SK-N-SH (cell line): ENCODE measurements at regions not wholly inside any gene's neighbourhood (a gene's known extent, or its start where the extent isn't known, plus 50 kb on each side); places are given as distances from the start of the nearest gene placed in this dataset.

Experiments
- CHD2 ChIP-seq: fragments of 150-350 bp; IDR thresholded peaks from 2 replicates; pipeline ENCODE4 v1.6.1; 2018; ENCODE audit warnings: low read length; ENCODE audit not compliant: partially characterized antibody
- EP300 ChIP-seq, 2 experiments: IDR thresholded peaks; 2 replicates each; pipeline versions ENCODE4 v1.4.0 to v1.6.1; 2012; ENCODE audit warnings: borderline replicate concordance in 1 of 2, low read depth in 1 of 2, low read length in 1 of 2
- EZH2phosphoT487 ChIP-seq: fragments of 200-600 bp; sonication (generic); IDR thresholded peaks from 2 replicates; pipeline ENCODE4 v1.6.1; 2017; ENCODE audit warnings: low read depth, mixed run types, mild to moderate bottlenecking, antibody characterized with exemption, moderate library complexity, borderline replicate concordance
- MAX ChIP-seq: IDR thresholded peaks from 2 replicates; pipeline ENCODE4 v1.4.0; 2012; ENCODE audit warnings: low read depth
- MXI1 ChIP-seq: IDR thresholded peaks from 2 replicates; pipeline ENCODE4 v1.6.1; 2012; ENCODE audit warnings: mild to moderate bottlenecking, low read depth, low read length, improper control_type of control experiment
- NFIC ChIP-seq: IDR thresholded peaks from 2 replicates; pipeline ENCODE4 v1.4.0; 2012; ENCODE audit warnings: borderline replicate concordance
- NRF1 ChIP-seq: IDR thresholded peaks from 2 replicates; pipeline ENCODE4 v1.6.1; 2012; ENCODE audit warnings: low read depth, mild to moderate bottlenecking, low read length
- POLR2AphosphoS5 ChIP-seq: IDR thresholded peaks from 2 replicates; pipeline ENCODE4 v1.6.1; 2012; ENCODE audit warnings: low read depth, low read length
- RCOR1 ChIP-seq: fragments of 150-350 bp; IDR thresholded peaks from 2 replicates; pipeline ENCODE4 v1.6.1; 2017; ENCODE audit warnings: antibody characterized with exemption, low read length
- RFX5 ChIP-seq: IDR thresholded peaks from 2 replicates; pipeline ENCODE4 v1.6.1; 2012; ENCODE audit warnings: mild to moderate bottlenecking, improper control_type of control experiment, low read length
- USF1 ChIP-seq: IDR thresholded peaks from 2 replicates; pipeline ENCODE4 v1.4.0; 2012; ENCODE audit warnings: low read depth, borderline replicate concordance
- TF ChIP-seq, protein P1 (sequence below): IDR thresholded peaks from 2 replicates; pipeline ENCODE4 v1.6.1; 2012; ENCODE audit warnings: mild to moderate bottlenecking, low read depth, low read length, moderate library complexity
- TF ChIP-seq, protein P2 (sequence below): fragments of 200-600 bp; sonication (generic); IDR thresholded peaks from 2 replicates; pipeline ENCODE4 v1.6.1; 2017; ENCODE audit warnings: antibody characterized with exemption, mild to moderate bottlenecking, moderate library complexity

DNA sequence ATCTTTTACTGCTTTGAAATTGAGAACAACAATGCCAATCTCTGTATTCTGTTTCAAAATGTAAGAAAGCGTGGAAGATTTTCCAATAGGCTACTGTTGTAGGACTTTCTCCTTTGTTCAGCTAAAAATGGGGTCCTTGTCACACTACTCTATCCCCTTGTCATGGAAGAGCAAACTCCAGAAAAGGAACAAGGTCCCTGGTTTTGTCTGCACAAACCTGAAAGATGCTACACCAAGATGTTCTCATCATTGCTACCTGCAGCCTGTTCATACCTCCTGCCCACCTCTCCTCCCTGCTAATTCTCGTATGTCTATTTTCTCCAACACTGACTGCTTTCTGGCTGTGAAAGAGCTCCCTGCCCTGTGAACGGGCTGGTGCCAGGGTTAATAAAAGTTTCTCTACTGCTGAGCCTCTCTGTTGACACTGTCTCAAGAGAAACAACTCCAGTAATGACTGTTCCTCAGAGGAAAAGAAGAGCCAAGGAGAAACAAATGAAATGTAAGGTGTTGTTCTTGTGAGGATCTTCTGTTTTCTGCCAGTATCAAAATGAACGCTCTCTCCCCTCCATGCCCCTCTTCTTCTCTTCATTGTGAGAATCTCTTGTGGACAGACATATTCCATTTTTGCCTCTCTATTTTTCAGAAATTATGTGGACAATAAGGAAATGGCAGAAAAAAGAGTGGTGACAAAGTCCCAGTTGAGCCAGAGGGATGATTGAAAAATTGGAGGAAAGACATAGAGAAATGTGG is 287.1 kb downstream of the ADGB start:
- no peak for TF ChIP-seq MXI1
- TF ChIP-seq POLR2AphosphoS5 = no peak
- TF ChIP-seq, protein P1, sequence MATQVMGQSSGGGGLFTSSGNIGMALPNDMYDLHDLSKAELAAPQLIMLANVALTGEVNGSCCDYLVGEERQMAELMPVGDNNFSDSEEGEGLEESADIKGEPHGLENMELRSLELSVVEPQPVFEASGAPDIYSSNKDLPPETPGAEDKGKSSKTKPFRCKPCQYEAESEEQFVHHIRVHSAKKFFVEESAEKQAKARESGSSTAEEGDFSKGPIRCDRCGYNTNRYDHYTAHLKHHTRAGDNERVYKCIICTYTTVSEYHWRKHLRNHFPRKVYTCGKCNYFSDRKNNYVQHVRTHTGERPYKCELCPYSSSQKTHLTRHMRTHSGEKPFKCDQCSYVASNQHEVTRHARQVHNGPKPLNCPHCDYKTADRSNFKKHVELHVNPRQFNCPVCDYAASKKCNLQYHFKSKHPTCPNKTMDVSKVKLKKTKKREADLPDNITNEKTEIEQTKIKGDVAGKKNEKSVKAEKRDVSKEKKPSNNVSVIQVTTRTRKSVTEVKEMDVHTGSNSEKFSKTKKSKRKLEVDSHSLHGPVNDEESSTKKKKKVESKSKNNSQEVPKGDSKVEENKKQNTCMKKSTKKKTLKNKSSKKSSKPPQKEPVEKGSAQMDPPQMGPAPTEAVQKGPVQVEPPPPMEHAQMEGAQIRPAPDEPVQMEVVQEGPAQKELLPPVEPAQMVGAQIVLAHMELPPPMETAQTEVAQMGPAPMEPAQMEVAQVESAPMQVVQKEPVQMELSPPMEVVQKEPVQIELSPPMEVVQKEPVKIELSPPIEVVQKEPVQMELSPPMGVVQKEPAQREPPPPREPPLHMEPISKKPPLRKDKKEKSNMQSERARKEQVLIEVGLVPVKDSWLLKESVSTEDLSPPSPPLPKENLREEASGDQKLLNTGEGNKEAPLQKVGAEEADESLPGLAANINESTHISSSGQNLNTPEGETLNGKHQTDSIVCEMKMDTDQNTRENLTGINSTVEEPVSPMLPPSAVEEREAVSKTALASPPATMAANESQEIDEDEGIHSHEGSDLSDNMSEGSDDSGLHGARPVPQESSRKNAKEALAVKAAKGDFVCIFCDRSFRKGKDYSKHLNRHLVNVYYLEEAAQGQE = no peak
- TF ChIP-seq, protein P2, sequence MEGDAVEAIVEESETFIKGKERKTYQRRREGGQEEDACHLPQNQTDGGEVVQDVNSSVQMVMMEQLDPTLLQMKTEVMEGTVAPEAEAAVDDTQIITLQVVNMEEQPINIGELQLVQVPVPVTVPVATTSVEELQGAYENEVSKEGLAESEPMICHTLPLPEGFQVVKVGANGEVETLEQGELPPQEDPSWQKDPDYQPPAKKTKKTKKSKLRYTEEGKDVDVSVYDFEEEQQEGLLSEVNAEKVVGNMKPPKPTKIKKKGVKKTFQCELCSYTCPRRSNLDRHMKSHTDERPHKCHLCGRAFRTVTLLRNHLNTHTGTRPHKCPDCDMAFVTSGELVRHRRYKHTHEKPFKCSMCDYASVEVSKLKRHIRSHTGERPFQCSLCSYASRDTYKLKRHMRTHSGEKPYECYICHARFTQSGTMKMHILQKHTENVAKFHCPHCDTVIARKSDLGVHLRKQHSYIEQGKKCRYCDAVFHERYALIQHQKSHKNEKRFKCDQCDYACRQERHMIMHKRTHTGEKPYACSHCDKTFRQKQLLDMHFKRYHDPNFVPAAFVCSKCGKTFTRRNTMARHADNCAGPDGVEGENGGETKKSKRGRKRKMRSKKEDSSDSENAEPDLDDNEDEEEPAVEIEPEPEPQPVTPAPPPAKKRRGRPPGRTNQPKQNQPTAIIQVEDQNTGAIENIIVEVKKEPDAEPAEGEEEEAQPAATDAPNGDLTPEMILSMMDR = no peak
- no peak for TF ChIP-seq RFX5
- no peak for TF ChIP-seq CHD2
- TF ChIP-seq NRF1 = no peak
- TF ChIP-seq MAX = no peak
- TF ChIP-seq EZH2phosphoT487 = no peak
- TF ChIP-seq NFIC = no peak
- TF ChIP-seq RCOR1 = no peak
- no peak for TF ChIP-seq USF1
- TF ChIP-seq EP300 (IDR thresholded peaks at IDR 0.05; ENCODE audit: borderline replicate concordance in 1 of 2, low read depth in 1 of 2, low read length in 1 of 2) = no peak
